Trophoblast cell (in vitro differentiated cells and primary cell): ENCODE measurements at regions not wholly inside any gene's neighbourhood (a gene's known extent, or its start where the extent isn't known, plus 50 kb on each side); places are given as distances from the start of the nearest gene placed in this dataset.

Source experiments
- DNase-seq, 2 donors: peaks; one replicate each; pipeline ENCODE4 v3.0.0-alpha.2; 2016
- H2AFZ ChIP-seq: 2 replicates; pipeline ENCODE4 v1.6.1; 2013; ENCODE audit warnings: low read length, moderate library complexity, mild to moderate bottlenecking; ENCODE audit not compliant: insufficient read depth, poor library complexity
- H2AK5ac ChIP-seq: 2 replicates; pipeline ENCODE4 v1.6.1; 2013; ENCODE audit warnings: mild to moderate bottlenecking, low read length
- H2BK120ac ChIP-seq: 2 replicates; pipeline ENCODE4 v1.6.1; 2013; ENCODE audit warnings: low read length, mild to moderate bottlenecking, moderate library complexity; ENCODE audit not compliant: insufficient read depth, poor library complexity
- H2BK12ac ChIP-seq: 2 replicates; pipeline ENCODE4 v1.6.1; 2013; ENCODE audit warnings: mild to moderate bottlenecking, low read length, moderate library complexity
- H2BK5ac ChIP-seq: 2 replicates; pipeline ENCODE4 v1.6.1; 2013; ENCODE audit warnings: low read length, low read depth, moderate library complexity, mild to moderate bottlenecking; ENCODE audit not compliant: poor library complexity
- H3K14ac ChIP-seq: 2 replicates; pipeline ENCODE4 v1.6.1; 2013; ENCODE audit warnings: mild to moderate bottlenecking, low read length
- H3K18ac ChIP-seq: 2 replicates; pipeline ENCODE4 v1.6.1; 2013; ENCODE audit warnings: mild to moderate bottlenecking, low read length
- H3K23ac ChIP-seq: 2 replicates; pipeline ENCODE4 v1.6.1; 2013; ENCODE audit warnings: low read length
- H3K27ac ChIP-seq: 2 replicates; pipeline ENCODE4 v1.5.1; 2013; ENCODE audit warnings: low read depth, mild to moderate bottlenecking, inconsistent platforms, low read length, moderate library complexity
- H3K27me3 ChIP-seq: 2 replicates; pipeline ENCODE4 v1.6.1; 2013; ENCODE audit warnings: inconsistent platforms, mild to moderate bottlenecking, low read length, moderate library complexity; ENCODE audit not compliant: insufficient read depth
- H3K36me3 ChIP-seq, 2 experiments: 1 replicate in 1 of 2; 2 replicates in 1 of 2; pipeline ENCODE4 v1.6.1; 2013; ENCODE audit warnings: low read length in 2 of 2, mild to moderate bottlenecking in 2 of 2, moderate library complexity in 1 of 2; ENCODE audit not compliant: insufficient read depth in 2 of 2, control insufficient read depth in 1 of 2
- H3K4ac ChIP-seq: 2 replicates; pipeline ENCODE4 v1.6.1; 2013; ENCODE audit warnings: low read depth, mild to moderate bottlenecking, low read length, moderate library complexity
- H3K4me1 ChIP-seq, 2 experiments: 1 replicate in 1 of 2; 2 replicates in 1 of 2; pipeline ENCODE4 v1.6.1; 2013; ENCODE audit warnings: low read length in 2 of 2, mild to moderate bottlenecking in 2 of 2, moderate library complexity in 1 of 2; ENCODE audit not compliant: insufficient read depth in 2 of 2, control insufficient read depth in 1 of 2
- H3K4me2 ChIP-seq: 2 replicates; pipeline ENCODE4 v1.6.1; 2013; ENCODE audit warnings: inconsistent platforms, mild to moderate bottlenecking, low read length, moderate library complexity
- H3K4me3 ChIP-seq: 2 replicates; pipeline ENCODE4 v1.5.1; 2013; ENCODE audit warnings: mild to moderate bottlenecking, low read depth, low read length, inconsistent platforms
- H3K79me1 ChIP-seq: one replicate; pipeline ENCODE4 v1.6.1; 2013; ENCODE audit warnings: low read length
- H3K79me2 ChIP-seq: 2 replicates; pipeline ENCODE4 v1.6.1; 2013; ENCODE audit warnings: low read length, mild to moderate bottlenecking; ENCODE audit not compliant: control insufficient read depth, insufficient read depth, poor library complexity
- H3K9ac ChIP-seq: 2 replicates; pipeline ENCODE4 v1.6.1; 2013; ENCODE audit warnings: mild to moderate bottlenecking, low read length
- H3K9me3 ChIP-seq: 2 replicates; pipeline ENCODE4 v1.6.1; 2013; ENCODE audit warnings: low read depth, mild to moderate bottlenecking, control low read depth, inconsistent platforms, low read length; ENCODE audit not compliant: insufficient read depth
- H4K12ac ChIP-seq: 2 replicates; pipeline ENCODE4 v1.6.1; 2013; ENCODE audit warnings: low read depth, mild to moderate bottlenecking, low read length, moderate library complexity
- H4K8ac ChIP-seq: 2 replicates; pipeline ENCODE4 v1.6.1; 2013; ENCODE audit warnings: low read depth, mild to moderate bottlenecking, low read length, moderate library complexity
- H4K91ac ChIP-seq: one replicate; pipeline ENCODE4 v1.6.1; 2013; ENCODE audit warnings: low read depth, mild to moderate bottlenecking, low read length, moderate library complexity
- WGBS: extraction: QIAGEN DNeasy Blood & Tissue Kit; methylation state at CpG from one replicate; pipeline ENCODE4 v1.1.7; 2013; ENCODE audit warnings: missing lambda C conversion rate; ENCODE audit not compliant: insufficient read length, insufficient coverage; ENCODE audit errors: extremely low coverage; 5-methylcytosine and 5-hydroxymethylcytosine counted together

DNA sequence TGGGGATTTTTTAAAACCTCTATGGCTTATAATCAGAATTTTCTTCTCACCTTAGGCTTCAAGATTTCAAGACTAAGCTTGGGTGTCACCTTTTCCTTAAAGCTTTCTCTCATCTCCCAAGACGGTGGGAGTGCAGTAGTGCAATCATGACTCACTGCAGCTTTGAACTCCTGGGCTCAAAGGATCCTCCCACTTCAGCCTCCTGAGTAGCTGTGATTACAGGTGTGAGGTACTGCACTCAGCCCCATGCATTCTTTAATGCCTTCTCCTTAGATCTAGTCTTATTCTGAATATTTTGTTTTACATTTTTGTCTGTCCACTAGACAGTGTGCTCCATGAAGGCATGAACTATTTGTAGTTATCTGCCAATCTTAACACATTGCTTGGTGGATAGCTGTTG is 55.7 kb upstream of the FAT3 start:
- H3K4ac ChIP-seq = no peak overlapping the region
- no peak overlapping the region for H2AFZ ChIP-seq
- no CpG with 5 or more reads among the region's 1 CpG for WGBS
- H3K23ac ChIP-seq = no peak overlapping the region
- no peaks in the 10 kb centered on the region for H3K79me2 ChIP-seq
- H3K9ac ChIP-seq = no peak overlapping the region
- H3K18ac ChIP-seq = no peak overlapping the region
- no peak overlapping the region for H3K4me3 ChIP-seq
- no peak overlapping the region for H4K12ac ChIP-seq
- H2BK5ac ChIP-seq = no peak overlapping the region
- no peak overlapping the region for H4K91ac ChIP-seq
- no peak overlapping the region for H2BK120ac ChIP-seq
- H3K27ac ChIP-seq = no peak overlapping the region
- H3K4me2 ChIP-seq = no peak overlapping the region
- H3K9me3 ChIP-seq = no peaks in the 10 kb centered on the region
- H3K4me1 ChIP-seq = no peaks in the 10 kb centered on the region
- H3K14ac ChIP-seq = no peak overlapping the region
- no peak overlapping the region for H4K8ac ChIP-seq
- H3K27me3 ChIP-seq = no peaks in the 10 kb centered on the region
- no peaks in the 10 kb centered on the region for H3K79me1 ChIP-seq
- no peak overlapping the region for H2AK5ac ChIP-seq
- no peaks in the 10 kb centered on the region for H3K36me3 ChIP-seq
- peak; percentile 71 to 72 for DNase-seq
- H2BK12ac ChIP-seq = no peak overlapping the region

GRCh38 chr11:92167571-92167970 is 57.0 kb upstream of the FAT3 start:
- H4K91ac ChIP-seq = no peak overlapping the region
- no peak overlapping the region for H2AK5ac ChIP-seq
- DNase-seq = no peak
- H3K14ac ChIP-seq = no peak overlapping the region
- H3K36me3 ChIP-seq = no peaks in the 10 kb centered on the region
- no peaks in the 10 kb centered on the region for H3K9me3 ChIP-seq
- H3K27ac ChIP-seq = no peak overlapping the region
- H3K4me2 ChIP-seq = no peak overlapping the region
- no peak overlapping the region for H3K23ac ChIP-seq
- no peaks in the 10 kb centered on the region for H3K4me1 ChIP-seq
- no peak overlapping the region for H2BK5ac ChIP-seq
- no peak overlapping the region for H3K4me3 ChIP-seq
- no peaks in the 10 kb centered on the region for H3K79me1 ChIP-seq
- H3K79me2 ChIP-seq = no peaks in the 10 kb centered on the region
- no CpG with 5 or more reads among the region's 4 CpGs for WGBS
- no peak overlapping the region for H2BK120ac ChIP-seq
- H3K4ac ChIP-seq = no peak overlapping the region
- no peaks in the 10 kb centered on the region for H3K27me3 ChIP-seq
- no peak overlapping the region for H2BK12ac ChIP-seq
- H4K12ac ChIP-seq = no peak overlapping the region
- H3K9ac ChIP-seq = no peak overlapping the region
- no peak overlapping the region for H3K18ac ChIP-seq
- no peak overlapping the region for H2AFZ ChIP-seq
- no peak overlapping the region for H4K8ac ChIP-seq

- no peak overlapping the region for H2BK120ac ChIP-seq
- no peak overlapping the region for H4K8ac ChIP-seq
- H3K9ac ChIP-seq = no peak overlapping the region
- H3K4ac ChIP-seq = no peak overlapping the region
- H3K27me3 ChIP-seq = no peaks in the 10 kb centered on the region
- no peaks in the 10 kb centered on the region for H3K36me3 ChIP-seq
- WGBS = no CpG with 5 or more reads among the region's 3 CpGs
- H3K9me3 ChIP-seq = no peaks in the 10 kb centered on the region
- H3K79me2 ChIP-seq = no peaks in the 10 kb centered on the region
- H3K79me1 ChIP-seq = no peaks in the 10 kb centered on the region
- no peak overlapping the region for H3K4me2 ChIP-seq
- no peak overlapping the region for H2AFZ ChIP-seq
- no peak for DNase-seq
- H3K14ac ChIP-seq = no peak overlapping the region
- no peak overlapping the region for H4K91ac ChIP-seq
- H4K12ac ChIP-seq = no peak overlapping the region
- H2BK12ac ChIP-seq = no peak overlapping the region
- no peaks in the 10 kb centered on the region for H3K4me1 ChIP-seq
- H3K23ac ChIP-seq = no peak overlapping the region
- H2BK5ac ChIP-seq = no peak overlapping the region
- no peak overlapping the region for H3K4me3 ChIP-seq
- no peak overlapping the region for H3K18ac ChIP-seq
- no peak overlapping the region for H3K27ac ChIP-seq
- no peak overlapping the region for H2AK5ac ChIP-seq
Measured at GRCh38 chr11:92166335-92166734, 58.3 kb upstream of the FAT3 start.

DNA sequence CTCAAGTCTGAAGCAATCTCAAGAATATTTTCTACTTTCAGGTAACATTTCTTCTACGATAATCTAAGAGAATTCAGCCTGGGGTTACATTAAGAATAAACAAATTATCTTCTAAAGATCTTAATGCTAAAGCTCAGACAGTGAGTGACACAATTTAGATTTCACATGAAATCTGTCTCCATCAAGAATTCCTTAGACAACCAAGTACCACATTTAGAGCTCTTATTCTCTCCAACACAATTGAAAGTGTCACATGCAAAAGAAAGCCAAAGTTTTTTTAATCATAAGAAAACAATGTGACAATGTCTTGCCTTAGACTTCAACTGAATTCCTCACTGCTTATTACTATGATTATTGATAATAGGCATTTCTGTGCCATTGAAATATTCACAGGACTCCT is 60.7 kb upstream of the FAT3 start:
- no peak for DNase-seq
- no peak overlapping the region for H4K12ac ChIP-seq
- no peaks in the 10 kb centered on the region for H3K9me3 ChIP-seq
- no peak overlapping the region for H2AFZ ChIP-seq
- H3K4me2 ChIP-seq = no peak overlapping the region
- H3K9ac ChIP-seq = no peak overlapping the region
- no peak overlapping the region for H2BK120ac ChIP-seq
- no peak overlapping the region for H4K91ac ChIP-seq
- H3K4me3 ChIP-seq = no peak overlapping the region
- H2BK5ac ChIP-seq = no peak overlapping the region
- no peak overlapping the region for H3K27ac ChIP-seq
- H3K4me1 ChIP-seq = no peaks in the 10 kb centered on the region
- no peaks in the 10 kb centered on the region for H3K36me3 ChIP-seq
- no peaks in the 10 kb centered on the region for H3K27me3 ChIP-seq
- no CpG with 5 or more reads among the region's 1 CpG for WGBS
- no peak overlapping the region for H3K23ac ChIP-seq
- H3K18ac ChIP-seq = no peak overlapping the region
- no peaks in the 10 kb centered on the region for H3K79me2 ChIP-seq
- no peak overlapping the region for H4K8ac ChIP-seq
- H3K14ac ChIP-seq = no peak overlapping the region
- no peak overlapping the region for H3K4ac ChIP-seq
- H2AK5ac ChIP-seq = no peak overlapping the region
- H2BK12ac ChIP-seq = no peak overlapping the region
- H3K79me1 ChIP-seq = no peaks in the 10 kb centered on the region
